Hepatocyte (in vitro differentiated cells): ENCODE measurements at regions not wholly inside any gene's neighbourhood (a gene's known extent, or its start where the extent isn't known, plus 50 kb on each side); places are given as distances from the start of the nearest gene placed in this dataset.
A peak's percentile ranks its signal among the peaks of the same experiment; 100 is the strongest.

Source experiments
- DNase-seq: peaks from one replicate; pipeline ENCODE4 v3.0.0-alpha.2; 2016; ENCODE audit warnings: low spot score
- H2AFZ ChIP-seq: fragments of 200-600 bp; sonication (generic); 2 replicates; pipeline ENCODE4 v1.6.0; 2016; ENCODE audit warnings: antibody characterized with exemption, mild to moderate bottlenecking
- H3K27ac ChIP-seq: fragments of 200-600 bp; sonication (generic); 2 replicates; pipeline ENCODE4 v1.5.1; 2016; ENCODE audit warnings: mild to moderate bottlenecking
- H3K27me3 ChIP-seq: fragments of 200-600 bp; sonication (generic); 2 replicates; pipeline ENCODE4 v1.6.1; 2016
- H3K36me3 ChIP-seq: fragments of 200-600 bp; sonication (generic); replicated peaks from 2 replicates; pipeline ENCODE4 v1.5.1; 2016; ENCODE audit warnings: low read depth; ENCODE audit not compliant: insufficient read depth
- H3K4me1 ChIP-seq: fragments of 200-600 bp; sonication (generic); 2 replicates; pipeline ENCODE4 v1.5.1; 2016; ENCODE audit warnings: mild to moderate bottlenecking, moderate library complexity; ENCODE audit not compliant: insufficient read depth
- H3K4me2 ChIP-seq: fragments of 200-600 bp; sonication (generic); 2 replicates; pipeline ENCODE4 v1.6.0; 2016
- H3K4me3 ChIP-seq: fragments of 200-600 bp; sonication (generic); 2 replicates; pipeline ENCODE4 v1.5.1; 2016; ENCODE audit warnings: mild to moderate bottlenecking
- H3K79me2 ChIP-seq: fragments of 200-600 bp; sonication (generic); 2 replicates; pipeline ENCODE4 v1.6.0; 2017; ENCODE audit warnings: mild to moderate bottlenecking
- H3K9me2 ChIP-seq: fragments of 200-600 bp; sonication (generic); replicated peaks from 2 replicates; pipeline ENCODE4 v1.6.0; 2017; ENCODE audit warnings: mild to moderate bottlenecking; ENCODE audit not compliant: insufficient read depth
- H3K9me3 ChIP-seq: fragments of 200-600 bp; sonication (generic); 2 replicates; pipeline ENCODE4 v1.5.1; 2016; ENCODE audit warnings: low read depth, mild to moderate bottlenecking
- H4K20me1 ChIP-seq: fragments of 200-600 bp; sonication (generic); 2 replicates; pipeline ENCODE4 v1.6.0; 2016; ENCODE audit warnings: mild to moderate bottlenecking; ENCODE audit not compliant: insufficient read depth, poor library complexity, severe bottlenecking
- CTCF ChIP-seq: fragments of 200-600 bp; sonication (generic); IDR thresholded peaks from 2 replicates; pipeline ENCODE4 v1.5.1; 2016; ENCODE audit warnings: antibody characterized with exemption, mild to moderate bottlenecking; ENCODE audit not compliant: poor library complexity
- EZH2 ChIP-seq: fragments of 200-600 bp; sonication (generic); IDR thresholded peaks from 2 replicates; pipeline ENCODE4 v1.6.1; 2016; ENCODE audit warnings: antibody characterized with exemption, mild to moderate bottlenecking, borderline replicate concordance
- EZH2phosphoT487 ChIP-seq: fragments of 200-600 bp; sonication (generic); IDR thresholded peaks from one replicate; pipeline ENCODE4 v1.6.1; 2018; ENCODE audit warnings: antibody characterized with exemption, mild to moderate bottlenecking, low read depth, moderate library complexity; ENCODE audit not compliant: unreplicated experiment, severe bottlenecking
- WGBS: methylation state at CpG from one replicate; pipeline ENCODE4 v1.1.6; 2016; ENCODE audit warnings: low lambda C conversion rate; ENCODE audit errors: missing lambda C conversion rate; 5-methylcytosine and 5-hydroxymethylcytosine counted together

- H3K79me2 ChIP-seq, result no peaks in the 10 kb centered on the region
- H3K27ac ChIP-seq, result no peak overlapping the region
- H3K4me1 ChIP-seq, result no peaks in the 10 kb centered on the region
- H3K4me2 ChIP-seq, result no peak overlapping the region
- no peaks in the 10 kb centered on the region for H3K9me2 ChIP-seq
- H3K9me3 ChIP-seq, result no peaks in the 10 kb centered on the region
- H2AFZ ChIP-seq, result no peak overlapping the region
- DNase-seq, result no peak
- no peak overlapping the region for H3K4me3 ChIP-seq
- H3K36me3 ChIP-seq, result no peaks in the 10 kb centered on the region
- H4K20me1 ChIP-seq, result no peaks in the 10 kb centered on the region
- 87% methylated on average over 5 of the region's 5 CpGs for WGBS
- TF ChIP-seq EZH2, result no peak
- TF ChIP-seq CTCF, result no peak
- TF ChIP-seq EZH2phosphoT487, result no peak
- H3K27me3 ChIP-seq, result no peaks in the 10 kb centered on the region
Observed at GRCh38 chr11:92393218-92393617, 168.6 kb downstream of the FAT3 start.

- no peaks in the 10 kb centered on the region for H3K79me2 ChIP-seq
- no peaks in the 10 kb centered on the region for H3K36me3 ChIP-seq
- H3K27me3 ChIP-seq, result no peaks in the 10 kb centered on the region
- 38% methylated on average over 1 of the region's 1 CpG for WGBS
- no peak overlapping the region for H3K27ac ChIP-seq
- no peak for TF ChIP-seq EZH2
- no peak for TF ChIP-seq EZH2phosphoT487
- TF ChIP-seq CTCF, result no peak
- H3K4me1 ChIP-seq, result no peaks in the 10 kb centered on the region
- H3K4me2 ChIP-seq, result no peak overlapping the region
- no peaks in the 10 kb centered on the region for H4K20me1 ChIP-seq
- no peak overlapping the region for H2AFZ ChIP-seq
- no peak for DNase-seq
- no peaks in the 10 kb centered on the region for H3K9me2 ChIP-seq
- H3K9me3 ChIP-seq, result no peaks in the 10 kb centered on the region
- H3K4me3 ChIP-seq, result no peak overlapping the region
Observed at GRCh38 chr11:92396133-92396532, 171.5 kb downstream of the FAT3 start.

GRCh38 chr11:92397221-92397755 lies 172.7 kb downstream of the FAT3 start:
- no peak overlapping the region for H3K4me3 ChIP-seq
- H3K4me2 ChIP-seq, result no peak overlapping the region
- no peaks in the 10 kb centered on the region for H3K9me2 ChIP-seq
- H3K27me3 ChIP-seq, result no peaks in the 10 kb centered on the region
- no peaks in the 10 kb centered on the region for H3K4me1 ChIP-seq
- H3K79me2 ChIP-seq, result no peaks in the 10 kb centered on the region
- H4K20me1 ChIP-seq, result no peaks in the 10 kb centered on the region
- TF ChIP-seq EZH2phosphoT487, result no peak
- no peak for TF ChIP-seq CTCF
- H2AFZ ChIP-seq, result no peak overlapping the region
- no peak for DNase-seq
- H3K9me3 ChIP-seq, result no peaks in the 10 kb centered on the region
- H3K36me3 ChIP-seq, result no peaks in the 10 kb centered on the region
- WGBS, result 80% methylated on average over 9 of the region's 9 CpGs
- H3K27ac ChIP-seq, result no peak overlapping the region

- H3K79me2 ChIP-seq, result no peaks in the 10 kb centered on the region
- H3K4me2 ChIP-seq, result no peak overlapping the region
- H2AFZ ChIP-seq, result no peak overlapping the region
- DNase-seq, result no peak
- no peaks in the 10 kb centered on the region for H4K20me1 ChIP-seq
- 66% methylated on average over 3 of the region's 3 CpGs for WGBS
- no peak overlapping the region for H3K4me3 ChIP-seq
- no peaks in the 10 kb centered on the region for H3K27me3 ChIP-seq
- H3K9me2 ChIP-seq, result no peaks in the 10 kb centered on the region
- H3K36me3 ChIP-seq, result no peaks in the 10 kb centered on the region
- no peaks in the 10 kb centered on the region for H3K4me1 ChIP-seq
- TF ChIP-seq EZH2phosphoT487 (no peak), EZH2 (no peak), CTCF (peak; percentile 10)
- no peaks in the 10 kb centered on the region for H3K9me3 ChIP-seq
- no peak overlapping the region for H3K27ac ChIP-seq
Observed at GRCh38 chr11:92399705-92400104, 175.1 kb downstream of the FAT3 start.
